ENCODE measurements at regions not wholly inside any gene's neighbourhood (a gene's known extent, or its start where the extent isn't known, plus 50 kb on each side); places are given as distances from the start of the nearest gene placed in this dataset.

GRCh38 chr4:126489826-126490463 is 1142.8 kb upstream of the INTU start:
- Histone ChIP-seq H3K4me3 (no peak overlapping the region), H3K9ac (ENCODE audit: control insufficient read depth, insufficient read depth, low read length) (no peak overlapping the region), H3K9me3 (replicated peaks; ENCODE audit: control insufficient read depth, insufficient read depth, low read length) (no peaks in the 10 kb centered on the region), H3K4me1 (ENCODE audit: control insufficient read depth, insufficient read depth, low read length) (no peaks in the 10 kb centered on the region), H3K79me2 (ENCODE audit: control insufficient read depth, insufficient read depth, low read length) (no peaks in the 10 kb centered on the region), H3K27ac (ENCODE audit: control insufficient read depth, insufficient read depth) (no peak overlapping the region), H3K36me3 (ENCODE audit: control insufficient read depth in 2 of 2, insufficient read depth in 2 of 2, low read length in 1 of 2) (no peaks in the 10 kb centered on the region), H2AFZ (ENCODE audit: control insufficient read depth, low read depth, low read length) (no peak overlapping the region), H3K4me2 (ENCODE audit: control insufficient read depth, insufficient read depth) (no peak overlapping the region), H4K20me1 (ENCODE audit: control insufficient read depth, insufficient read depth) (no peaks in the 10 kb centered on the region), H3K27me3 (replicated peaks in 1 of 2; ENCODE audit: control insufficient read depth in 2 of 2, insufficient read depth in 2 of 2, low read length in 1 of 2) (no peaks in the 10 kb centered on the region)
- in situ Hi-C loops (cut with MboI) = no loop called here
- ChIA-PET RAD21 (ENCODE audit: unreplicated experiment) (no interaction called here), POLR2A (no interaction called here), SMC1A (ENCODE audit: uncharacterized antibody, unreplicated experiment) (no interaction called here), CTCF (no interaction called here)
- intact Hi-C loops (cut with micrococcal nuclease; ENCODE audit: unreplicated experiment) = no loop called here
- TF ChIP-seq ETV6 (conservative IDR thresholded peaks at IDR 0.05 in 1 of 2, IDR thresholded peaks at IDR 0.05 in 1 of 2; ENCODE audit: borderline replicate concordance in 1 of 2, low read depth in 1 of 2) (no peak), TCF3 (IDR thresholded peaks at IDR 0.05; ENCODE audit: borderline replicate concordance, insufficient read depth, low read depth, low read length) (no peak), PAX5 (IDR thresholded peaks at IDR 0.05; ENCODE audit: borderline replicate concordance, low read depth, low read length) (no peak), SMAD5 (IDR thresholded peaks at IDR 0.05; ENCODE audit: low read depth) (no peak), IRF3 (IDR thresholded peaks at IDR 0.05) (no peak), ZSCAN29 (IDR thresholded peaks at IDR 0.05) (no peak), POLR2AphosphoS2 (IDR thresholded peaks at IDR 0.05; ENCODE audit: low read depth, low read length) (no peak), NR2C2 (IDR thresholded peaks at IDR 0.05; ENCODE audit: borderline replicate concordance, control insufficient read depth, insufficient read length, low read depth) (no peak), NR2F1 (conservative IDR thresholded peaks at IDR 0.05) (no peak), CUX1 (IDR thresholded peaks at IDR 0.05; ENCODE audit: insufficient replicate concordance, low read depth, low read length) (no peak), ATF7 (IDR thresholded peaks at IDR 0.05; ENCODE audit: low read depth) (no peak), RCOR1 (conservative IDR thresholded peaks at IDR 0.05; ENCODE audit: low read depth, low read length) (no peak), NFIC (IDR thresholded peaks at IDR 0.05; ENCODE audit: low read depth, low read length) (no peak), KLF5 (IDR thresholded peaks at IDR 0.05; ENCODE audit: partially characterized antibody) (no peak), LARP7 (IDR thresholded peaks at IDR 0.05) (no peak), TAF1 (IDR thresholded peaks at IDR 0.05; ENCODE audit: borderline replicate concordance, low read depth, low read length) (no peak), CHD2 (IDR thresholded peaks at IDR 0.05; ENCODE audit: borderline replicate concordance, low read depth, low read length) (no peak), CEBPB (IDR thresholded peaks at IDR 0.05; ENCODE audit: borderline replicate concordance in 1 of 2, low read depth in 2 of 2, low read length in 2 of 2) (no peak), WRNIP1 (IDR thresholded peaks at IDR 0.05; ENCODE audit: borderline replicate concordance, low read depth, low read length) (no peak)
- DNase-seq (ENCODE audit: low read depth, low spot score) (no peak), FAIRE-seq (no peak), ATAC-seq (no peak)
- 51% methylated on average over 30 of the region's 33 CpGs for WGBS (ENCODE audit: insufficient coverage, insufficient replicate concordance, low lambda C conversion rate, missing lambda C conversion rate)
- no TSS peak for BruUV-seq (replicated peaks)
